GM12865 (cell line): ENCODE measurements at regions not wholly inside any gene's neighbourhood (a gene's known extent, or its start where the extent isn't known, plus 50 kb on each side); places are given as distances from the start of the nearest gene placed in this dataset.

ENCODE experiments used
- DNase-seq: peaks from one replicate; pipeline ENCODE4 v3.0.0; 2010; ENCODE audit warnings: low read depth
- H3K4me3 ChIP-seq: 2 replicates; pipeline ENCODE4 v1.5.1; 2011; ENCODE audit warnings: mild to moderate bottlenecking, low read depth, low read length, control low read depth
- CTCF ChIP-seq: IDR thresholded peaks from 2 replicates; pipeline ENCODE4 v1.5.1; 2011; ENCODE audit warnings: low read length, control low read depth, low read depth, inconsistent platforms; ENCODE audit not compliant: insufficient read depth; ENCODE audit errors: missing control alignments

- no peak for TF ChIP-seq CTCF
Measured at GRCh38 chr20:61119794-61120410, 132.2 kb upstream of the CDH4 start.

GRCh38 chr20:61120595-61121515, 131.2 kb upstream of the CDH4 start:
- H3K4me3 ChIP-seq = no peak overlapping the region
- DNase-seq = no peak
- TF ChIP-seq CTCF = no peak

More at GRCh38 chr20:61119794-61120410, 132.2 kb upstream of the CDH4 start:
- no peak for DNase-seq
- no peak overlapping the region for H3K4me3 ChIP-seq

- H3K4me3 ChIP-seq = no peak overlapping the region
- no peak for TF ChIP-seq CTCF
- no peak for DNase-seq
Measured at GRCh38 chr20:61121661-61122060, 130.4 kb upstream of the CDH4 start.

GRCh38 chr20:61123286-61123685, 128.8 kb upstream of the CDH4 start:
- TF ChIP-seq CTCF = no peak
- H3K4me3 ChIP-seq = no peak overlapping the region
- no peak for DNase-seq

GRCh38 chr20:61123751-61124368, 128.2 kb upstream of the CDH4 start:
- no peak for DNase-seq
- TF ChIP-seq CTCF = no peak
- no peak overlapping the region for H3K4me3 ChIP-seq

GRCh38 chr20:61125076-61125475, 127.0 kb upstream of the CDH4 start:
- no peak for TF ChIP-seq CTCF
- no peak for DNase-seq
- no peak overlapping the region for H3K4me3 ChIP-seq
